ENCODE measurements at regions not wholly inside any gene's neighbourhood (a gene's known extent, or its start where the extent isn't known, plus 50 kb on each side); places are given as distances from the start of the nearest gene placed in this dataset.

GRCh38 chr12:91984556-91984955 lies 161.1 kb downstream of the BTG1 start:
- no peak for TF ChIP-seq CTCF (conservative IDR thresholded peaks at IDR 0.05; ENCODE audit: low read length)
- TF ChIP-seq EZH2phosphoT487 (IDR thresholded peaks at IDR 0.05; ENCODE audit: borderline replicate concordance, low read depth, low read length): no peak
